ENCODE measurements at regions not wholly inside any gene's neighbourhood (a gene's known extent, or its start where the extent isn't known, plus 50 kb on each side); places are given as distances from the start of the nearest gene placed in this dataset.

- H3K27ac ChIP-seq (ENCODE audit: low read length in 2 of 2): no peak overlapping the region
- no peak overlapping the region for H3K4me2 ChIP-seq (replicated peaks; ENCODE audit: low read depth, low read length, poor library complexity, severe bottlenecking)
- no peak for TF ChIP-seq EZH2 (IDR thresholded peaks at IDR 0.05; ENCODE audit: borderline replicate concordance, insufficient read depth, low read depth, low read length, poor library complexity, severe bottlenecking)
- TF ChIP-seq, protein P1, sequence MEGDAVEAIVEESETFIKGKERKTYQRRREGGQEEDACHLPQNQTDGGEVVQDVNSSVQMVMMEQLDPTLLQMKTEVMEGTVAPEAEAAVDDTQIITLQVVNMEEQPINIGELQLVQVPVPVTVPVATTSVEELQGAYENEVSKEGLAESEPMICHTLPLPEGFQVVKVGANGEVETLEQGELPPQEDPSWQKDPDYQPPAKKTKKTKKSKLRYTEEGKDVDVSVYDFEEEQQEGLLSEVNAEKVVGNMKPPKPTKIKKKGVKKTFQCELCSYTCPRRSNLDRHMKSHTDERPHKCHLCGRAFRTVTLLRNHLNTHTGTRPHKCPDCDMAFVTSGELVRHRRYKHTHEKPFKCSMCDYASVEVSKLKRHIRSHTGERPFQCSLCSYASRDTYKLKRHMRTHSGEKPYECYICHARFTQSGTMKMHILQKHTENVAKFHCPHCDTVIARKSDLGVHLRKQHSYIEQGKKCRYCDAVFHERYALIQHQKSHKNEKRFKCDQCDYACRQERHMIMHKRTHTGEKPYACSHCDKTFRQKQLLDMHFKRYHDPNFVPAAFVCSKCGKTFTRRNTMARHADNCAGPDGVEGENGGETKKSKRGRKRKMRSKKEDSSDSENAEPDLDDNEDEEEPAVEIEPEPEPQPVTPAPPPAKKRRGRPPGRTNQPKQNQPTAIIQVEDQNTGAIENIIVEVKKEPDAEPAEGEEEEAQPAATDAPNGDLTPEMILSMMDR (IDR thresholded peaks at IDR 0.05): no peak
- H3K4me3 ChIP-seq (ENCODE audit: control extremely low read depth in 1 of 5, extremely low read depth in 1 of 5, insufficient read depth in 1 of 5, low read depth in 2 of 5, low read length in 4 of 5): no peak overlapping the region
- POLR2A ChIA-PET: no interaction called here
- Mint-ChIP-seq H3K9me3 (ENCODE audit: insufficient read depth) (peaks cover 13% of the 10 kb centered on the region), H3K4me1 (no peaks in the 10 kb centered on the region), H3K4me3 (no peak overlapping the region), H3K27ac (no peak overlapping the region), H3K27me3 (no peaks in the 10 kb centered on the region)
- no peak for DNase-seq
- intact Hi-C loops (cut with micrococcal nuclease): no loop called here
- no peaks in the 10 kb centered on the region for H3K4me1 ChIP-seq (ENCODE audit: control insufficient read depth in 2 of 2, insufficient read depth in 2 of 2, low read length in 2 of 2)
- CTCF ChIA-PET: no interaction called here
- H3K9me3 ChIP-seq (ENCODE audit: control extremely low read depth in 1 of 3, control insufficient read depth in 2 of 3, insufficient read depth in 1 of 3, low read length in 2 of 3): no peaks in the 10 kb centered on the region
- no peak overlapping the region for H2AFZ ChIP-seq (ENCODE audit: insufficient read depth, low read depth, low read length, poor library complexity, severe bottlenecking)
- no peak overlapping the region for H3K9ac ChIP-seq (ENCODE audit: low read length)
- H3K79me2 ChIP-seq (ENCODE audit: control insufficient read depth, insufficient read depth, low read length): no peaks in the 10 kb centered on the region
- ATAC-seq (ENCODE audit: low read depth): no peak
- H4K20me1 ChIP-seq (ENCODE audit: control insufficient read depth, insufficient read depth, low read length, poor library complexity, severe bottlenecking): no peaks in the 10 kb centered on the region
- no peaks in the 10 kb centered on the region for H3K27me3 ChIP-seq (replicated peaks in 1 of 4; ENCODE audit: control extremely low read depth in 1 of 4, control insufficient read depth in 3 of 4, insufficient read depth in 4 of 4, low read length in 3 of 4)
- no peaks in the 10 kb centered on the region for H3K36me3 ChIP-seq (replicated peaks in 1 of 2; ENCODE audit: control extremely low read depth in 1 of 2, control insufficient read depth in 1 of 2, extremely low read depth in 1 of 2, insufficient read depth in 2 of 2, low read length in 1 of 2)
These were observed 339.8 kb downstream of the KCNA4 start for GRCh38 chr11:29676993-29677392.

DNA sequence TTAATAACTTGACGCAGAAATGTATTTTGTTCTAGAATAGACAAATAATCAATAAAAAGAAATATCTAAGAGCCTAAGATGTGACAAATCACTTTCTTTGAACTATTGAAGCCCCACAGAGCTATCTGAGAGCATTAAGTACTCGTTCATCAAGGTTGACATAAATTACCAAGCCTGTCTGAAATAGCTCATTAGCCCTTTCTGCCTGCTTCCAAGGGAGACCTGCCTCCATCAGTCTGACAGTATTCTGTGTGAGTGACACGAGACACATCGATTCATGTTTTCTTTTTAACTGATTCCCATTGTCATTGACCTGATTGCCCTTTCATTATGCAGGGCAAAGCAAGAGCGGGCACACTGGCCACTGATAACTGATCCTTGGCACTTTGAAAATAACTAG is 347.5 kb downstream of the KCNA4 start:
- ChIA-PET CTCF (no interaction called here), POLR2A (no interaction called here)
- H3K79me2 ChIP-seq (ENCODE audit: control insufficient read depth, insufficient read depth, low read length): no peaks in the 10 kb centered on the region
- no peak overlapping the region for H3K4me2 ChIP-seq (replicated peaks; ENCODE audit: low read depth, low read length, poor library complexity, severe bottlenecking)
- peaks cover 14% of the 10 kb centered on the region for H3K9me3 Mint-ChIP-seq (ENCODE audit: insufficient read depth)
- no peak overlapping the region for H3K27ac ChIP-seq (ENCODE audit: low read length in 2 of 2)
- no peak overlapping the region for H3K4me3 ChIP-seq (ENCODE audit: control extremely low read depth in 1 of 5, extremely low read depth in 1 of 5, insufficient read depth in 1 of 5, low read depth in 2 of 5, low read length in 4 of 5)
- DNase-seq (no peak), ATAC-seq (ENCODE audit: low read depth) (no peak)
- H3K27me3 Mint-ChIP-seq: no peaks in the 10 kb centered on the region
- H3K4me3 Mint-ChIP-seq: no peak overlapping the region
- no peak for TF ChIP-seq EZH2 (IDR thresholded peaks at IDR 0.05; ENCODE audit: borderline replicate concordance, insufficient read depth, low read depth, low read length, poor library complexity, severe bottlenecking)
- TF ChIP-seq, protein P1 (IDR thresholded peaks at IDR 0.05): no peak
- intact Hi-C loops (cut with micrococcal nuclease): no loop called here
- 63% methylated on average over 3 of the region's 5 CpGs for WGBS (ENCODE audit: insufficient coverage)
- H3K27me3 ChIP-seq (replicated peaks in 1 of 4; ENCODE audit: control extremely low read depth in 1 of 4, control insufficient read depth in 3 of 4, insufficient read depth in 4 of 4, low read length in 3 of 4): no peaks in the 10 kb centered on the region
- H4K20me1 ChIP-seq (ENCODE audit: control insufficient read depth, insufficient read depth, low read length, poor library complexity, severe bottlenecking): no peaks in the 10 kb centered on the region
- H3K9ac ChIP-seq (ENCODE audit: low read length): no peak overlapping the region
- H3K4me1 Mint-ChIP-seq: no peaks in the 10 kb centered on the region
- H3K4me1 ChIP-seq (ENCODE audit: control insufficient read depth in 2 of 2, insufficient read depth in 2 of 2, low read length in 2 of 2): no peaks in the 10 kb centered on the region
- no peak overlapping the region for H2AFZ ChIP-seq (ENCODE audit: insufficient read depth, low read depth, low read length, poor library complexity, severe bottlenecking)
- no peak overlapping the region for H3K27ac Mint-ChIP-seq
- H3K36me3 ChIP-seq (replicated peaks in 1 of 2; ENCODE audit: control extremely low read depth in 1 of 2, control insufficient read depth in 1 of 2, extremely low read depth in 1 of 2, insufficient read depth in 2 of 2, low read length in 1 of 2): no peaks in the 10 kb centered on the region
- no peaks in the 10 kb centered on the region for H3K9me3 ChIP-seq (ENCODE audit: control extremely low read depth in 1 of 3, control insufficient read depth in 2 of 3, insufficient read depth in 1 of 3, low read length in 2 of 3)

All from B cell (primary cell).